HG03025 (cell line): ENCODE measurements at regions not wholly inside any gene's neighbourhood (a gene's known extent, or its start where the extent isn't known, plus 50 kb on each side); places are given as distances from the start of the nearest gene placed in this dataset.

Source experiments
- ATAC-seq: cut with Tn5 transposase; IDR thresholded peaks from one replicate; pipeline ENCODE4 v1.9.1; 2021; ENCODE audit warnings: mild to moderate bottlenecking, moderate library complexity; ENCODE audit not compliant: unreplicated experiment, low FRiP score

- ATAC-seq, result no peak
Observed at GRCh38 chr4:14215116-14215770, 587.7 kb upstream of the BOD1L1 start.

GRCh38 chr4:14217401-14217800 is 589.9 kb upstream of the BOD1L1 start:
- no peak for ATAC-seq

GRCh38 chr4:14218641-14219040 is 591.1 kb upstream of the BOD1L1 start:
- no peak for ATAC-seq

- no peak for ATAC-seq
Observed at GRCh38 chr4:14221176-14221575, 593.7 kb upstream of the BOD1L1 start.

- ATAC-seq, result no peak
Observed at GRCh38 chr4:14222377-14223029, 595.0 kb upstream of the BOD1L1 start.

- no peak for ATAC-seq
Observed at GRCh38 chr4:14223461-14223860, 595.9 kb upstream of the BOD1L1 start.

- no peak for ATAC-seq
Observed at GRCh38 chr4:14225688-14226207, 598.2 kb upstream of the BOD1L1 start.

GRCh38 chr4:14233126-14233525 is 605.6 kb upstream of the BOD1L1 start:
- ATAC-seq, result no peak

- ATAC-seq, result no peak
Observed at GRCh38 chr4:14234307-14234706, 606.8 kb upstream of the BOD1L1 start.

- no peak for ATAC-seq
Observed at GRCh38 chr4:14236359-14236758, 608.8 kb upstream of the BOD1L1 start.

GRCh38 chr4:14237911-14238310 is 610.4 kb upstream of the BOD1L1 start:
- ATAC-seq, result no peak

GRCh38 chr4:14241574-14241973 is 614.0 kb upstream of the BOD1L1 start:
- ATAC-seq, result no peak

GRCh38 chr4:14247767-14248166 is 620.2 kb upstream of the BOD1L1 start:
- ATAC-seq, result no peak

GRCh38 chr4:14249226-14249625 is 621.7 kb upstream of the BOD1L1 start:
- no peak for ATAC-seq

- peak; percentile 85 for ATAC-seq
Observed at GRCh38 chr4:14254252-14254651, 626.7 kb upstream of the BOD1L1 start.

GRCh38 chr4:14254926-14255325 is 627.4 kb upstream of the BOD1L1 start:
- ATAC-seq, result no peak

- no peak for ATAC-seq
Observed at GRCh38 chr4:14257903-14258302, 630.4 kb upstream of the BOD1L1 start.

GRCh38 chr4:14259936-14260335 is 632.4 kb upstream of the BOD1L1 start:
- ATAC-seq, result no peak

GRCh38 chr4:14260591-14260990 is 633.1 kb upstream of the BOD1L1 start:
- ATAC-seq, result no peak

GRCh38 chr4:14262221-14262620 is 634.7 kb upstream of the BOD1L1 start:
- no peak for ATAC-seq

GRCh38 chr4:14264437-14264836 is 636.9 kb upstream of the BOD1L1 start:
- ATAC-seq, result no peak

- ATAC-seq, result no peak
Observed at GRCh38 chr4:14265651-14266050, 638.1 kb upstream of the BOD1L1 start.
